ENCODE measurements at regions not wholly inside any gene's neighbourhood (a gene's known extent, or its start where the extent isn't known, plus 50 kb on each side); places are given as distances from the start of the nearest gene placed in this dataset.

GRCh38 chr2:226270285-226271058, 529.1 kb downstream of the IRS1 start:
- no peak for ATAC-seq

- no peak for ATAC-seq
Observed at GRCh38 chr2:226267516-226268289, 531.9 kb downstream of the IRS1 start.

- ATAC-seq: no peak
Observed at GRCh38 chr2:226256709-226257376, 542.8 kb downstream of the IRS1 start.

- peak; percentile 48 for ATAC-seq
Observed at GRCh38 chr2:226256237-226256636, 543.4 kb downstream of the IRS1 start.

GRCh38 chr2:226251661-226252060, 548.0 kb downstream of the IRS1 start:
- ATAC-seq: no peak

GRCh38 chr2:226247289-226248275, 552.0 kb downstream of the IRS1 start:
- ATAC-seq: no peak

- ATAC-seq: no peak
Observed at GRCh38 chr2:226234187-226234586, 565.4 kb downstream of the IRS1 start.

GRCh38 chr2:226233388-226233787, 566.2 kb downstream of the IRS1 start:
- no peak for ATAC-seq

GRCh38 chr2:226228080-226228479, 571.5 kb downstream of the IRS1 start:
- ATAC-seq: no peak

- no peak for ATAC-seq
Observed at GRCh38 chr2:226227341-226227740, 572.3 kb downstream of the IRS1 start.

GRCh38 chr2:226223704-226224103, 575.9 kb downstream of the IRS1 start:
- no peak for ATAC-seq

GRCh38 chr2:226220511-226220910, 579.1 kb downstream of the IRS1 start:
- no peak for ATAC-seq

- no peak for ATAC-seq
Observed at GRCh38 chr2:226217191-226217590, 582.4 kb downstream of the IRS1 start.

- ATAC-seq: no peak
Observed at GRCh38 chr2:226216575-226216974, 583.0 kb downstream of the IRS1 start.

GRCh38 chr2:226215902-226216503, 583.6 kb downstream of the IRS1 start:
- ATAC-seq: peak; percentile 74

GRCh38 chr2:226213717-226214116, 585.9 kb downstream of the IRS1 start:
- no peak for ATAC-seq

- no peak for ATAC-seq
Observed at GRCh38 chr2:226211439-226211838, 588.2 kb downstream of the IRS1 start.

- ATAC-seq: no peak
Observed at GRCh38 chr2:226208726-226209125, 590.9 kb downstream of the IRS1 start.

GRCh38 chr2:226207671-226208070, 591.9 kb downstream of the IRS1 start:
- ATAC-seq: no peak

- ATAC-seq: no peak
Observed at GRCh38 chr2:226199555-226199954, 600.1 kb downstream of the IRS1 start.

GRCh38 chr2:226198956-226199355, 600.7 kb downstream of the IRS1 start:
- ATAC-seq: no peak

Measured in esophagus mucosa (tissue), 1 donor.